ENCODE measurements at regions not wholly inside any gene's neighbourhood (a gene's known extent, or its start where the extent isn't known, plus 50 kb on each side); places are given as distances from the start of the nearest gene placed in this dataset.
"Not testable (repeated sequence)": the region's sequence is repeated elsewhere in the genome, so short reads cannot be mapped to it uniquely, and the experiment has no call there.

DNA sequence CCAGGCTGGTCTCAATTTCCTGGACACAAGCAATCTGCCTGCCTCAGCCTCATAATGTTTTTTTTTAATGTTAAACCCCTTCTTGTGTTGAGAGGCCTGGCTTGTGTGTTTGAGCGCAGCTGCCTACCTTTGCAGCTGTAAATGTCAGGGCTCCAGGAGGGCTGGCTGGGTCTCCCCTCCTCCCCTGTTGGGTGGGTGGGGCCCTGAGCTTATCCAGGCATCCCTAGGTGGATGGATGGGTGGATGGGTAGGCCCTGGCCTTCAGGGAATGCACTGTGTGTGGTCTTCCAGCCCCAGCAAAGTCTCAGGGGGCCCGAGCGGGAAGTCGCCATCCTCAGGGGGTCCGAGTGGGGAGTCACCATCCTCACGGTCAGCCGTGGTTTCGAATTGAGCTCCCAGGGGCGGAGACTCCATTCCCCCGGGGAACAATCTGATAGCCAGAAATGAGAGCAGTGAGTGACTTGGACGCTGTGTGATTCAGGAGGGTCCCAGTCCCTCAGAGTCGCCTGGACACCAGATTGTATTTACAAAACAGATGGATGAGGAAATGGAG is 279.4 kb upstream of the PLGLB2 start:
- not testable (repeated sequence) for DNase-seq

- peak; percentile 56 to 62 for DNase-seq
Measured at GRCh38 chr2:87469180-87470151, 278.4 kb upstream of the PLGLB2 start.

- DNase-seq: peak; percentile 57 to 60
Measured at GRCh38 chr2:87470381-87471380, 277.2 kb upstream of the PLGLB2 start.

DNA sequence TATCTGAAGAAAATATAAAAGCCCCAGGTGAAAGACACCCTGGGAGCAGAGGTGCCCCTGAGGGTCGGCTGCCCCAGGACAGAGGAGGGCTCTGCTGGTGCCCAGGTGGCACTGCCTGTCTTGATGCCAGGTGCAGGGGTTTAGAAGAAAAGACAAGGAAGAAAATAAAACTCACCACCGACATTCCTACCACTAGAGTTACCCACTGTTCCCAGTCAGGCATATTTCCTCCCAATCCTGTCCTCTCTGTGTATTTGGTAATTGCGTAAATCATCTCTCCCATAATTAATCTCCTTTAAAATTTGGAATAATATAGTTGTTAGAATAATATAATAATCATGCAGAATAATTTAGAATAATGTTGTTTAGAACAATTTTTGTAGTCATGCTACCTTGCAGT is 276.4 kb upstream of the PLGLB2 start:
- DNase-seq: not testable (repeated sequence)

GRCh38 chr2:87476223-87476872 is 271.5 kb upstream of the PLGLB2 start:
- not testable (repeated sequence) for DNase-seq

DNA sequence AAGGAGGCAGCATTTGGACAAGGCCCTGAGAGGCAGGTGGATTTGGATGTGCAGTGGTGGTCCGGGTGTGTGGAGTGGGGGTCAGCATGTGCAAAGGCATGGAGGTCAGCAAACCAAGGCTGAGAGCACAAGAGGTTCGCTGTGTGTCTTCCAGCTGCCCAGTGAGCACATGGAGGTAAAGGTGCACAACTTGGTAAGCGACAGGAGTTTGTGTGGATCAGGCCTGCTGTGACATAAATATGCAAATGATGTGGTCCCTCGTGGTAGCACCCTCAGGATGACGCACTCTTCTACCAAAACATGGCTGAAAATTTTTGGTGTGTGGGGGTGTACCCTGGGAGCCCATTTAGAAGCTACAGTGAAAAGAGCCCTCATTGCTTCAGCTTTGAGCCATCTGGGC is 271.0 kb upstream of the PLGLB2 start:
- DNase-seq: peak; percentile 45 to 48

DNA sequence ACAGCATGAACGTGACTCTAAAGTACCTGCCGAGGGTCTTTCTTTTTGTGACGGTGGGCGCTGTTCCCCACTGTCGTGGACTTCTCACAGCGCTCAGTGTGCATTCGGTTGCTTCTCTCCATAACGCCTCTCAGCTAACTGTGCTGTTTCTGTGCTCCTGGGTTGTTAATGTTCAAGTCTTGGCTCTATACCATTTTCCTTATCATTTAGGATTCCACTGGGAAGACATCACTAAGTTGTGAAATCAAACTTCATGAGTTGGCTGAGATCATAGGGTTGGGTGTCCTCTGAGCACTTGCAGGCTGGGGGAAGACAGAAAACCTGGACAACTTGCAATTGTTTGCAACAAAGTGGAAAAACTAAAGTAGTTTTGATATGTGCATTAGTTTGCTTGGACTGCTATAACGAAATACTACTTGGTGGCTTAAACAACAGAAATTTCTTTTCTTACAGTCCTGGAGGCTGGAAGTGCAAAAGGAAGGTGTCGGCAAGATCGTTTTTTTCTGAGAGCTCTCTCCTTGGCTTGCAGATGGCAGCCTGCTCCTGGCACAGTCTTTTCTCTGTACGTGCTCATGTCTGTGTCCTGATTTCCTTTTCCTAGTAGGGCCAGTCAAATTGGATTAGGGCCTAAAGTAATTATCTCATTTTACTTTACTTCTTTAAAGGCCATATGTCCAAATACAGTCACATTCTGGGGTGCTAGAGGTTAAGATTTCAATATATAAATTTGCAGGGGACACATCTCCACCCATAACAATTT is 270.0 kb upstream of the PLGLB2 start:
- not testable (repeated sequence) for DNase-seq

DNA sequence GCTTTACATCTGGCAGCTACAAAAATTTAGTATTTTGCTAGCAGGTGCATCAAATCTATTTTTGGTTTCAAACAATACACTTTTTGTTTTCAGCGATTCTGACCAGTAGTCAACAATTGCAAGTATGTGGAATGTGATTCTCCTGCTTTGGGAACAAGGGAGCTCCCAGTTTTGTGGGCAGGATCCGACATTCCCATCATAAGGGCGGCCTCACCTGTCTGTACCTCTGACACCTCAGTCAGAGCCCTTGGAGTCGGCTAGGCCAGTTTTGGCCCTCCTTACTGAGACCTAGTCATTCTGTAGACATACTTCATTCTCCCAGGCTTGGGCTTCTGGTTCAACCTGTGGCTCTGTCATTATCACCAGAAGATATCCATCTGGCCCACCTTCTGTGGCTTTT is 269.0 kb upstream of the PLGLB2 start:
- not testable (repeated sequence) for DNase-seq

GRCh38 chr2:87483093-87483680 is 264.7 kb upstream of the PLGLB2 start:
- not testable (repeated sequence) for DNase-seq

DNA sequence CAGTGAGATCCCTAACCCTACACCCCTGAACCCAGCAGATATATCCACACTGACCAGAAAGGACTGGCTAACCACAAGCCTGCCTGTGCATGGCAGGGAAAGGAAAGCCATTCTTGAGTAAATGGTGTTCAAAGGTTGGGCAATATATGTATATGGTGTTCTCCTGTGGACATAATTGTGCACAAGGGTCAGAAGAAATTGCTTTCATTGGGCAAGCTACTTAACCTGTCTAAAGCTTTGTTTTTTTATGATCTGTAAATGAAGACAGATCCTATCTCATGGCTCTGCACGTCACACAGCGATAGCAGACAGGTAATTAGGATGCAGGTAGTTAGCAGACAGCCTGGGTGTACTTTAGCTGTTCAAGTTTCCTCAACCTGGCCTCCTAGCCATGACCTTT is 263.5 kb upstream of the PLGLB2 start:
- not testable (repeated sequence) for DNase-seq

GRCh38 chr2:87485455-87485854 is 262.4 kb upstream of the PLGLB2 start:
- not testable (repeated sequence) for DNase-seq

- DNase-seq: not testable (repeated sequence)
Measured at GRCh38 chr2:87485884-87486283, 262.0 kb upstream of the PLGLB2 start.

DNA sequence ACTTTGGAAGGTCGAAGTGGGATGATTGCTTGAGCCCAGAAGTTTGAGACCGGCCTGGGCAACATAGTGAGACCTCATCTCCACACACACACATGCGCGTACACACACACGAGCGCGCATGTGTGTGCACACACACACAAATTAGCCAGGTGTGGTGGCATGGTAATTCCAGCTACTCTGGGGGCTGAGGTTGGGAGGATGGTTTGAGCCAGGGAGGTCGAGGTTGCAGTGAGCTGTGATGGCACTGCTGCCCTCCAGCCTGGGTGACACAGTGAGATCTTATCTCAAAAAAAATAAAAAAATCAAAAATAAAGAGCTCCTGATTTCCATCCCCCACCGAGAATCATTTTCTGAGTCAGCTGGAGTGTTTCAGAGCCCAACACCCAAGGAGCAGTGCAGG is 261.5 kb upstream of the PLGLB2 start:
- DNase-seq: not testable (repeated sequence)

DNA sequence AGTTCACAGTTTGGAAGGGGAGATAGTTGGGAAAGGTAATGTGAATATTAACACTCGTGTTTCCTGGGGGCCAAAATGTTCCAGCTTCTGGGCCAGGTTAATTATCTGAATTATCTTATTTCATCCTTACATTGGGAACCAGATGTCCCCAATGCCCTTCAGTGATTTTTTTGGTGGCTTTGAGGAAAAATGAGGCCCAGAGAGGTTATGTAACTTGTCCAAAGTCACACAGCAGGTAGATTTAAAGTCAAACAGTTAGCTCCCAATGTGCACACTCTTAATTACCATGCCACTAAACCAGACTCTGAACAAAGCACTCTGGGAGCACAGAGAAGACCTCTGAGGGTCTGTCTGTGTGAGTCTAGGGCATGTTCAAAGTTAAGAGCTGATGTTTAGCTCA is 259.9 kb upstream of the PLGLB2 start:
- not testable (repeated sequence) for DNase-seq

DNA sequence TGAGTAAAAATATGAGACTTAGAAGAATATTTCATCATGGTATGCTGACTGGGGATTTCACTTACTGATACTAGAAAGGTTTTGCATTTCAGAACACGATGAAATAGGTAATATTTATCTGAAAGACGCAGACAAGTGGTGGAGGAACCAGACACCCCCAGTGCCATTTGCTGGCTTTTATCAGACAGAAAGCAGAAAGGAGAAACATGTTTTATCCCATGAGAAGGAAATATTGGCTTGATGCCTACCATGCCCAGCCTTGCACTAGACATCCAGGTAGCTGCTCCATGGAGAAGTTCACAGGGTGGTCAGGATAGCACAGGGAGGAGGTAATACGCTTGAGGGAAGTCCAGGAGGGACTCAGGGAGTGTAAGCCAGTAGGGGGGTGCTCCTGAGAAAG is 258.9 kb upstream of the PLGLB2 start:
- DNase-seq: not testable (repeated sequence)

- DNase-seq: not testable (repeated sequence)
Measured at GRCh38 chr2:87494846-87495245, 253.0 kb upstream of the PLGLB2 start.

DNA sequence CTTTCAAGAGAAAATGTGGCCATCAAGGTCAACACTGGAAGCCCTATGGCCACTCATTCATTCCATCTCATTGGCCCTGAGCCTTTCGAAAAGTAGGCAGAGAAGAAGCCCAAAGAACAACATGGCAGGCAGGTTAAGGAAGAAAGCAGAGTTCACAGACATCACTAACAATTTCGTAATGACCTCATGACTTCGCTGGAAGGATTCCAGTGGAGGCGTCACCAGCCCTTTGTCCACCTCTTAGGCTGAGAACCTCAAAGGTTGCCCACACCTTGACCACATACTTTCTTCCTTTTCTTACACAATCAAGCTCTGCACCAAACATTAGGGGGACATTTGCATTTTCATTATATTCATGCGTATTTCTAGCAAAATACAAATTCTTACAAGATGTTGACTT is 252.4 kb upstream of the PLGLB2 start:
- not testable (repeated sequence) for DNase-seq

- DNase-seq: not testable (repeated sequence)
Measured at GRCh38 chr2:87496036-87497006, 251.6 kb upstream of the PLGLB2 start.

DNA sequence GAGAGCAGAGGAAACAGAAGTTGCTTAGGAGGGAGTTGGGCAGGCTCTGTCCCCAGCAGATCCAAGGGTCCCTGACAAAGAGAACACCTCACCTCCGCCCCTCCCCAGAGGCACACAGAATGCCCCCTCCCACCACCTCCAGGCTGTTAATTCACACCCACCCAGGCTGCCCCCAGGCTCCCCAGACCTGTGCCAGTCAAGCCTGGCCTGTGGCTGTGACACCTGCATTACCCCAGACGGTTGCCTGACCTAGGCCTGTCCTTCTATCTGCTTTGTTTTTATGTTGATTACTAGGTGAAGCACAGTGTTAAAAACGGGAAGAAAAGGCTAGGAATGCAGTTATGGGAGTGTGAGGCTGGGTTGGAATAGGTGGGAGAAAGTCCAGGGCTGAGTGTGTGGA is 250.8 kb upstream of the PLGLB2 start:
- not testable (repeated sequence) for DNase-seq

DNA sequence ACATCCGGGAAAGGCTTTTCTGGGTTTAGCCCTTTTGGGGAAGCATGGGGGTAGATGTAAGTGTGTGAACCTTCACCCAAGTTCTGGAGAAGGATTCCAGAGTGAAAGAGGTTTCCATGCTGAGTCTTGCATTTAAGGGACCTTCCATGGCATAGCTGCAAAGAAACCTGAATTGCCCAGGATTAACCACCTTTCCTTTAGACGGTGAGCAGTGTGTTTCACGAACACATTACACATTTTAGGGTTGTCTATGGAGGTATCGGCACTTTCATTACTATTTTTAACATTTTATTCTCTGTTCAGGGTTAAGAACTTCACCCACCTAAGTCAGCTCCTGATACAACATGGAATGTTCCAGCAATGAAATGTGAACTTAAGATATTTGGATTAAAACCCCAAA is 250.2 kb upstream of the PLGLB2 start:
- DNase-seq: not testable (repeated sequence)

All from activated CD4-positive, alpha-beta T cell treated with anti-CD3 and anti-CD28 coated beads, Interleukin-2, amount 50 U/mL, for 4 hours (primary cell).